GM19438 (cell line): ENCODE measurements at regions not wholly inside any gene's neighbourhood (a gene's known extent, or its start where the extent isn't known, plus 50 kb on each side); places are given as distances from the start of the nearest gene placed in this dataset.
"Not testable (repeated sequence)": the region's sequence is repeated elsewhere in the genome, so short reads cannot be mapped to it uniquely, and the experiment has no call there.

Experiments
- ATAC-seq: cut with Tn5 transposase; IDR thresholded peaks from one replicate; pipeline ENCODE4 v1.9.1; 2021; ENCODE audit warnings: low read depth; ENCODE audit not compliant: unreplicated experiment

DNA sequence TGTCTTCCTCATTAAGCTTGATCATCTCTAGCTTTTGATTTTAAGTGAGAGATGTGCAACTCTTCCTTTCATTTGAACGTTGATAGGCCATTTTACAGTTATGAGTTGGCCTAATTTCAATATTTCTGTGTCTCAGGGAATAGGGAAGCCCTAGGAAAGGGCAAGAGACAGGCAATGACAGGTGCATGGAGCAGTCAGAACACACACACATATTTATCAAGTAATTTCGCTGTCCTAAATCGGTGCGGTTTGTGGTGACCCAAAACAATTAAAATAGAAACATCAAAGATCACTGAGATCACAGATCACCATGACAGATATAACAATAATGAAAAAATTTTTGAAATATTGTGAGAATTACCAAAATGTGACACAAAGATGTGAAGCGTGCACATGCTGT lies 87.7 kb upstream of the LSM6 start:
- ATAC-seq: no peak

- no peak for ATAC-seq
These were observed 99.4 kb upstream of the LSM6 start for GRCh38 chr4:146076081-146076480.

GRCh38 chr4:146073517-146073916 lies 102.0 kb upstream of the LSM6 start:
- ATAC-seq: peak; percentile 94

GRCh38 chr4:146072376-146072775 lies 103.1 kb upstream of the LSM6 start:
- ATAC-seq: no peak

- ATAC-seq: no peak
These were observed 104.1 kb upstream of the LSM6 start for GRCh38 chr4:146071390-146071789.

DNA sequence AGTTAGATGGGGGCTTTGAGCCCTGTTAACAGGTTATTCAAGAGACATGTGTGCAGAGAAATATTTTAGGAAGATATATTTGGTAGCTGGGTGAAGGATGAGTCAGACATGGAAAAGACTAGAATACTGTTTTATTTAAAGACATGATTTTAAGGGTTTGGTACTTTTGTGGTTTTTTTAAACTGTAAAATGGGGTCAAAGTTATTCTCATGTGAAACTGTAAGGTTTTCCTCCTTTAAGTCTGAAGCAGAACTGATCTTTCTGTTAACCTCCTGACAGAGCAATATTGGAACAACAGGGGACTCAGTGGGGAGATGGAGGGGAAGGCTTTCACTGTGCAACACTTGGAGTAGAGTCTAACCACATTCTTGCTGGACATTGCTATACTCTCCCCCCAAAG lies 112.4 kb upstream of the LSM6 start:
- ATAC-seq: no peak

- ATAC-seq: no peak
These were observed 113.2 kb upstream of the LSM6 start for GRCh38 chr4:146062340-146062739.

GRCh38 chr4:146061610-146062334 lies 113.7 kb upstream of the LSM6 start:
- ATAC-seq: no peak

DNA sequence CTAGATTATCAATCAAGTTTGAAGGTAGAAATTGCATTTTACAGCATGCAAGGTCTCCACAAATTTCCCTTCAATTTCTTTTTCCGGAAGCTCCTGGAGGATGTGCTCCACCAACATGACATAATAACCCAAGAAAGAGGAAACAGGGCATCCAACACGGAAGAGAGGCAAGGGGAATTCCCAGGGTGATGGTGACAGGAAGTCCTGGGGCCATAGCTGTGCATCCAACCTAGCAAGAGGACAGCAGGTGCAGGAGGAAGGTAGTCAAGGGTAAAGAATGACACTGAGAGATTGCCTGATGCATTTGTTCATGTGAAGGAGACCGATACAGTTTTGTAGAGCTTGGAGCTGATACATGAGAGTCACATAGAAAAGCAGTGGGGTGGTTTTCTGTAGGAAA lies 115.7 kb upstream of the LSM6 start:
- peak; percentile 84 for ATAC-seq

DNA sequence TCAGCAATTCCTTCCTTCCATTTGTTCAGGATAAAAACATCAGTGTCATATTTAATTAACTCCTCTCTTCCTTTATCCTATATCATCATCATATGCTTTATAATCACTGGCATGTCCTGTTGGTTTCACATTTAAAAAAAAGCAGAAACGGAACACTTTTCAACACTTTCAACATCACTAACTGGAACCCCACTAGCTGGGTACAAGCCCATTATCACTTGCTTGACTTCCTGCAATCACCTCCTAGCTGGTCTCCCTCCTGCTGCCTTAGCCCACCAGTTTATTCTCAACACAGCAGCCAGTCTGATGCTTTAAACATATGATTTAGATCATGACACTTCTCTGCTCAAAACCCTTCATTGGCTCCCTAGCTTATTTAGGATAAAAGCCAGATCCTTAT lies 116.4 kb upstream of the LSM6 start:
- ATAC-seq: no peak

DNA sequence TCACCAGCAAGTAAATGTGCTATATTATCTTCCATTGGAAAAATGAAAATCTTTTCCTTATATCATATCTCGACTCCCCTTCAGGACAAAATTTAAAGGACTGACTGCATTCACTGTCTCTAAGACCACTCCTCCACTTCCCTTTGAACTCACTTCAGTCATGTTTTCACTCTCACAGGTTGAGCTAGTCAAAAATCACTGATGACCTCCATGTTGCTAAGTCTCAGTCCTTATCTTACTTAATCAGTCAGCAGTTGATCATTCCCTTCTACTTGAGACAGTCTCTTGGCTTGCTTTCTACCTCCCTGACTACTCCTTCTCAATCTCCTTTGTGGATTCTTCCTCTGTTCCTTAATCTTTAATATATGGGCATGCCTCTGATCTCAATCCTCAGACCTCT lies 117.0 kb upstream of the LSM6 start:
- ATAC-seq: no peak

DNA sequence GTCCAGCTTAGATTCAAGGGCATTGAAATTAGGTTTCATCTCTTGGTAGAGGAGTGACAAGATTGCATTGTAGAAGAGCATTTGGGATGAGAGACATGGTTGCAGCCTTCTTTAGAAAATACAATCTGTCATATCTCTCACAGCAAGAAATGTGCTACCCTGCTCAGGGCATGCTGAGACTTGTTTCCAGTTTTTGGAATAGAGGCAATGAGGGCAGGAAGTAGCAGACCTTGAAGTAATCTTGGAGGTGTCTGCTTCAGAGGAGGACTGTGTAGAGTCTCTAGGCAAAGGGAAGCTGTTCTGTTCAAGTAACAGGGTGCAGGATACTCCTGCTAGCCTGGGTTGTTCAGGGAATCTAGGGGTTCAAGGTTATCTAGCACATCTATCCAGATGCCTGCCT lies 116.1 kb upstream of the ZNF827 start:
- no peak for ATAC-seq

- no peak for ATAC-seq
These were observed 115.3 kb upstream of the ZNF827 start for GRCh38 chr4:146053891-146054290.

GRCh38 chr4:146051728-146052391 lies 113.2 kb upstream of the ZNF827 start:
- no peak for ATAC-seq

DNA sequence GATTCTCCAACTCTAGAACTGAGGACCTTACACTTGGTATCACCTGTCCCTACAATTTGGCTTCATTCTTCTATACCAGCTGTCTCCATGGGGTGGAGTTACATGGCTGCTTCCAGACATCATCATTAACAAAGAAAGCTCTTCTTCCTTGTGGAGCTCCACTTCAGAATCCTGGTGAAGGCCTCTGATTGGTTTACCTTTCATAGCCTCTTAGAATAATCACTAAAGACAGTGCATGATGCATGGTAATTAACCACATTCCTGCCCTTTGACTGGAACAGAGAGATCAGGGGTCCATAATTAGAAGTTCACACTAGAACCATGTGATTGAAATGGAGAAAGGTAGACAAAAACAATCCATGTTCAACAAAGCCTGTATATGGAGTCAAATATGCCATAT lies 112.6 kb upstream of the ZNF827 start:
- no peak for ATAC-seq

- ATAC-seq: peak; percentile 69
These were observed 111.2 kb upstream of the ZNF827 start for GRCh38 chr4:146049802-146050201.

- not testable (repeated sequence) for ATAC-seq
These were observed 109.1 kb upstream of the ZNF827 start for GRCh38 chr4:146047768-146048167.

- peak; percentile 77 for ATAC-seq
These were observed 102.7 kb upstream of the ZNF827 start for GRCh38 chr4:146041139-146042004.

DNA sequence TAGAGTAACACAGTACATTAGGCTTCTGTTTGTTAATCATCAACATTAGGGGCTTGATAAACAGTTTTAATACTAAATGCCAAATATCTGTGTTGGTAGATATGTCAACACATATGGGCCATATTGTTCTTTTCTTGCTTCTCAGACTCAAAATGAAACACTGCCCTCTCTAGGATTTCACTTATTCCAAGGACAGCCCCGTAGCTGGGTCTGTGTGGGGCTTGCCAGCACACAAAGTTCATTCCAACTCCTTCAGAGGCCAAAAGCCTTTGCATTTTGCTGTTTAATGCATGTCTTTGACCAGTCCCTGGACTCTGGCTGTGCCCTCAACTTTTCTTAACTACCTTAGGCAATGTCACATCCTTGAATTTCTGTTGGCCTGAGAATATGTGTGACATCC lies 102.0 kb upstream of the ZNF827 start:
- ATAC-seq: no peak

DNA sequence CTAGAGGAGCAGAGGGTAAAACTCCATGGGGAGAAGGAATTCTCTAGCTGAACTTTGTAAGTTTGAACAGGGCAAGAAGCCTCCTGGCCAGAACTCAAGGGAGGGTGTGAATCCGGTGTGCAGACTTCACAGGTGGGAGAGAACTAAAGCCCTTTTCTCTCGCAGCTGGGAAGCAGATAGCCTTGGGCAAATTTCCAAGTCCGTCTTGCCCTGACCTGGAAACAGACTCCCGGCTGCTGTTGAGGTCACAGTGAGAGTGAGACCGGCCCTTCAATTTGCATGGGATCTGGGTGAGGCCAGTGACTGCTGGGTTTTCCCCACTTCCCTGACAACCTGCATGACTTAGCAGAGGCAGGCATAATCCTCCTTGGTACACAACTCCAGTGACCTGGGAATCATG lies 94.5 kb upstream of the ZNF827 start:
- ATAC-seq: no peak

GRCh38 chr4:146032234-146032860 lies 93.7 kb upstream of the ZNF827 start:
- peak; percentile 30 for ATAC-seq
